ENCODE measurements at regions not wholly inside any gene's neighbourhood (a gene's known extent, or its start where the extent isn't known, plus 50 kb on each side); places are given as distances from the start of the nearest gene placed in this dataset.

DNA sequence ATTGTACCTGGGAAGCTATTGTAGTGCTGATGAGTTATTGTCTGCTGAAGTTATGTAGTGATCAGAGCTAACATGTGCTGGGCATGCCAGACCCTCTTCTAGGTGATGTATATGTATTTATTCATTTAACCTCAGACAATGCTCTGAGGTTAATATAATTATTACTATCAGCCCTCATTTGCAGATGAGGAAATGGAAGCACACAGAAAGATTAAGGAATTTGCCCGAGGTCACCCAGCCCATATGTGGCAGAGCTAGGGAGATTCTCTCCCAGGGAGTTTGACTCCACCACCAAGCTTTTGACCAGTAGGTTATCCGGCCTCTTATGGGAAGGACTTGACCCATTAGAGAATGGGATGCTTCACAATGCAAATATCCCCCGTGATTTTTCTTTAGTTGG, 114.2 kb upstream of the NAV2 start:
- H3K36me3 Mint-ChIP-seq = no peaks in the 10 kb centered on the region
- no peak overlapping the region for H2AFZ ChIP-seq (ENCODE audit: insufficient read depth, low read depth, low read length, poor library complexity, severe bottlenecking)
- no peak overlapping the region for H3K9ac ChIP-seq (ENCODE audit: insufficient read depth, low read length, poor library complexity, severe bottlenecking)
- H3K4me2 ChIP-seq (replicated peaks; ENCODE audit: extremely low read depth, low read length, poor library complexity, severe bottlenecking) = no peak overlapping the region
- no peaks in the 10 kb centered on the region for H3K9me3 ChIP-seq (replicated peaks in 1 of 2; ENCODE audit: control insufficient read depth in 1 of 2, insufficient read depth in 1 of 2, low read length in 2 of 2)
- H3K9me3 Mint-ChIP-seq = peaks cover 0 to 4% (median 0%) of the 10 kb centered on the region in 7 donors
- H3K4me3 ChIP-seq (replicated peaks in 1 of 3; ENCODE audit: low read depth in 2 of 3, low read length in 3 of 3) = no peak overlapping the region
- no peak overlapping the region for H3K4me3 Mint-ChIP-seq
- no peaks in the 10 kb centered on the region for H4K20me1 ChIP-seq (ENCODE audit: insufficient read depth, low read length)
- peaks cover 0 to 9% (median 2%) of the 10 kb centered on the region in 3 donors for H3K27me3 Mint-ChIP-seq (ENCODE audit: low read depth in 3 of 3)
- TF ChIP-seq, protein P1, sequence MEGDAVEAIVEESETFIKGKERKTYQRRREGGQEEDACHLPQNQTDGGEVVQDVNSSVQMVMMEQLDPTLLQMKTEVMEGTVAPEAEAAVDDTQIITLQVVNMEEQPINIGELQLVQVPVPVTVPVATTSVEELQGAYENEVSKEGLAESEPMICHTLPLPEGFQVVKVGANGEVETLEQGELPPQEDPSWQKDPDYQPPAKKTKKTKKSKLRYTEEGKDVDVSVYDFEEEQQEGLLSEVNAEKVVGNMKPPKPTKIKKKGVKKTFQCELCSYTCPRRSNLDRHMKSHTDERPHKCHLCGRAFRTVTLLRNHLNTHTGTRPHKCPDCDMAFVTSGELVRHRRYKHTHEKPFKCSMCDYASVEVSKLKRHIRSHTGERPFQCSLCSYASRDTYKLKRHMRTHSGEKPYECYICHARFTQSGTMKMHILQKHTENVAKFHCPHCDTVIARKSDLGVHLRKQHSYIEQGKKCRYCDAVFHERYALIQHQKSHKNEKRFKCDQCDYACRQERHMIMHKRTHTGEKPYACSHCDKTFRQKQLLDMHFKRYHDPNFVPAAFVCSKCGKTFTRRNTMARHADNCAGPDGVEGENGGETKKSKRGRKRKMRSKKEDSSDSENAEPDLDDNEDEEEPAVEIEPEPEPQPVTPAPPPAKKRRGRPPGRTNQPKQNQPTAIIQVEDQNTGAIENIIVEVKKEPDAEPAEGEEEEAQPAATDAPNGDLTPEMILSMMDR (IDR thresholded peaks at IDR 0.05) = no peak
- intact Hi-C loops (cut with micrococcal nuclease) = no loop called here
- no peak for DNase-seq
- no peaks in the 10 kb centered on the region for H3K27me3 ChIP-seq (ENCODE audit: control insufficient read depth in 2 of 2, insufficient read depth in 2 of 2, low read length in 2 of 2)
- WGBS (ENCODE audit: insufficient coverage) = 50% methylated on average over 2 of the region's 3 CpGs
- H3K79me2 ChIP-seq (ENCODE audit: insufficient read depth, low read length) = no peaks in the 10 kb centered on the region
- no peak overlapping the region for H3K27ac ChIP-seq (ENCODE audit: low read depth in 1 of 2, low read length in 2 of 2)
- no peak overlapping the region for H3K27ac Mint-ChIP-seq
- H3K4me1 Mint-ChIP-seq = peaks cover 4% of the 10 kb centered on the region
- peaks cover 0 to 4% of the 10 kb centered on the region in 2 donors for H3K4me1 ChIP-seq (ENCODE audit: control insufficient read depth in 1 of 2, insufficient read depth in 2 of 2, low read length in 2 of 2)
- H3K36me3 ChIP-seq (replicated peaks in 1 of 2; ENCODE audit: control insufficient read depth in 1 of 2, insufficient read depth in 2 of 2, low read length in 2 of 2) = no peaks in the 10 kb centered on the region

DNA sequence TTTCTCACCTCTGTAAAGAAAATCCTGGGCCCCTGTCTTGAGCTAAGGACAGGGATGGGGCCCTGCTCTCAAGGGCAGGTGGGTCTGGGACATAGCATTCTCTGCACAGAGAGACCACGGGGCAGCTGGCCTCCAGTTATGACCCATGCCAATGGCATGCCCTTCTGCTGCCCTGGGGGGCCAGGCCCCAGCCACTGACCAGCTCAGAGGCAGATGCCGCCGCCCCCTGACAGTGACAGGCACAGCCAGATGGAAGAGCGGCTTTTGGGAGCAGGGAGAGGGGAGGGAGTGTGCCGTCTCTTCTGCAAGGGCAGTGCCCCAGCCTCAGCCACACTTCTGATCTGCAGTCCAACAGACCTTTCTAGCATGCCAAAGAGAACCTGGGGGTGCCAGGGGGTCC, 114.8 kb upstream of the NAV2 start:
- intact Hi-C loops (cut with micrococcal nuclease) = no loop called here
- TF ChIP-seq, protein P1 (IDR thresholded peaks at IDR 0.05) = no peak
- no peak overlapping the region for H3K4me2 ChIP-seq (replicated peaks; ENCODE audit: extremely low read depth, low read length, poor library complexity, severe bottlenecking)
- H3K36me3 ChIP-seq (replicated peaks in 1 of 2; ENCODE audit: control insufficient read depth in 1 of 2, insufficient read depth in 2 of 2, low read length in 2 of 2) = no peaks in the 10 kb centered on the region
- H3K27me3 ChIP-seq (ENCODE audit: control insufficient read depth in 2 of 2, insufficient read depth in 2 of 2, low read length in 2 of 2) = no peaks in the 10 kb centered on the region
- H4K20me1 ChIP-seq (ENCODE audit: insufficient read depth, low read length) = no peaks in the 10 kb centered on the region
- H3K36me3 Mint-ChIP-seq = no peaks in the 10 kb centered on the region
- H3K4me1 Mint-ChIP-seq = peaks cover 4% of the 10 kb centered on the region
- no peak overlapping the region for H2AFZ ChIP-seq (ENCODE audit: insufficient read depth, low read depth, low read length, poor library complexity, severe bottlenecking)
- H3K4me3 Mint-ChIP-seq = no peak overlapping the region
- H3K4me3 ChIP-seq (replicated peaks in 1 of 3; ENCODE audit: low read depth in 2 of 3, low read length in 3 of 3) = no peak overlapping the region
- no peak overlapping the region for H3K27ac Mint-ChIP-seq
- no peak for DNase-seq
- H3K9ac ChIP-seq (ENCODE audit: insufficient read depth, low read length, poor library complexity, severe bottlenecking) = no peak overlapping the region
- H3K4me1 ChIP-seq (ENCODE audit: control insufficient read depth in 1 of 2, insufficient read depth in 2 of 2, low read length in 2 of 2) = peaks cover 0 to 4% of the 10 kb centered on the region in 2 donors
- peaks cover under 1 to 7% (median 2%) of the 10 kb centered on the region in 3 donors for H3K27me3 Mint-ChIP-seq (ENCODE audit: low read depth in 3 of 3)
- H3K9me3 ChIP-seq (replicated peaks in 1 of 2; ENCODE audit: control insufficient read depth in 1 of 2, insufficient read depth in 1 of 2, low read length in 2 of 2) = no peaks in the 10 kb centered on the region
- no peaks in the 10 kb centered on the region for H3K9me3 Mint-ChIP-seq
- H3K79me2 ChIP-seq (ENCODE audit: insufficient read depth, low read length) = no peaks in the 10 kb centered on the region
- WGBS (ENCODE audit: insufficient coverage) = 100% methylated on average over 4 of the region's 5 CpGs
- H3K27ac ChIP-seq (ENCODE audit: low read depth in 1 of 2, low read length in 2 of 2) = no peak overlapping the region
